SK-N-SH (cell line): ENCODE measurements at regions not wholly inside any gene's neighbourhood (a gene's known extent, or its start where the extent isn't known, plus 50 kb on each side); places are given as distances from the start of the nearest gene placed in this dataset.

ENCODE experiments used
- CTCF ChIA-PET: fragments of 300-600, 350-600 bp; formaldehyde crosslinking; extraction: SDS; loops from one replicate; lab custom pipeline; 2021; lab: Yijun Ruan, JAX
- POLR2A ChIA-PET: fragments of 350-600 bp; sonication (Branson Sonifier 250); formaldehyde crosslinking; extraction: SDS; loops from one replicate; lab custom pipeline; 2020; ENCODE audit warnings: antibody characterized with exemption, inconsistent platforms; lab: Yijun Ruan, JAX
- DNase-seq: peaks from one replicate; pipeline ENCODE4 v3.0.0; 2012
- H2AFZ ChIP-seq: fragments of 200-600 bp; sonication (generic); 2 replicates; pipeline ENCODE4 v1.8.1; 2016; ENCODE audit warnings: antibody characterized with exemption, mild to moderate bottlenecking, low read depth
- H3F3A ChIP-seq: fragments of 200-600 bp; sonication (generic); replicated peaks from 2 replicates; pipeline ENCODE3; 2016; ENCODE audit warnings: antibody characterized with exemption, mild to moderate bottlenecking; ENCODE audit not compliant: insufficient read depth
- H3K27ac ChIP-seq, 2 experiments: fragments of 200-500 bp in 1 of 2; fragments of 200-600 bp in 1 of 2; sonication (Bioruptor generic) in 1 of 2; sonication (generic), shearing (Covaris generic) in 1 of 2; 2 replicates each; pipeline versions ENCODE4 v1.5.1 to v1.6.1; 2014 to 2016; ENCODE audit warnings: low read depth in 2 of 2, inconsistent platforms in 1 of 2, low read length in 1 of 2, mild to moderate bottlenecking in 1 of 2, mixed read lengths in 1 of 2
- H3K27me3 ChIP-seq: fragments of 200-600 bp; sonication (generic), shearing (Covaris generic); 2 replicates; pipeline ENCODE4 v1.6.1; 2016; ENCODE audit warnings: mixed run types; ENCODE audit not compliant: insufficient read depth
- H3K36me3 ChIP-seq, 2 experiments: fragments of 200-500 bp in 1 of 2; fragments of 200-600 bp in 1 of 2; sonication (Bioruptor generic) in 1 of 2; sonication (generic) in 1 of 2; replicated peaks in 1 of 2; 2 replicates each; pipeline versions ENCODE3 to v1.5.1; 2014 to 2016; ENCODE audit warnings: low read length in 1 of 2, mild to moderate bottlenecking in 1 of 2; ENCODE audit not compliant: insufficient read depth in 2 of 2, control insufficient read depth in 1 of 2
- H3K4me1 ChIP-seq, 2 experiments: fragments of 200-500 bp in 1 of 2; fragments of 200-600 bp in 1 of 2; sonication (Bioruptor generic) in 1 of 2; sonication (generic), shearing (Covaris generic) in 1 of 2; 2 replicates each; pipeline versions ENCODE4 v1.5.1 to v1.6.1; 2014 to 2016; ENCODE audit warnings: low read depth in 1 of 2, low read length in 1 of 2, mixed run types in 1 of 2; ENCODE audit not compliant: insufficient read depth in 2 of 2, control insufficient read depth in 1 of 2
- H3K4me2 ChIP-seq: fragments of 200-600 bp; sonication (generic), shearing (Covaris generic); 2 replicates; pipeline ENCODE4 v1.6.1; 2017; ENCODE audit warnings: mixed run types
- H3K4me3 ChIP-seq, 2 experiments: fragments of 200-500 bp in 1 of 2; fragments of 200-600 bp in 1 of 2; sonication (Bioruptor generic) in 1 of 2; sonication (generic), shearing (Covaris generic) in 1 of 2; 2 replicates each; pipeline versions ENCODE4 v1.5.1 to v1.8.1; 2014 to 2016; ENCODE audit warnings: low read depth in 2 of 2, inconsistent platforms in 1 of 2, low read length in 1 of 2, mild to moderate bottlenecking in 1 of 2, mixed read lengths in 1 of 2, moderate library complexity in 1 of 2
- H3K79me2 ChIP-seq: fragments of 200-600 bp; sonication (generic); 2 replicates; pipeline ENCODE4 v1.8.1; 2017; ENCODE audit warnings: mild to moderate bottlenecking; ENCODE audit not compliant: insufficient read depth
- H3K9ac ChIP-seq: fragments of 200-600 bp; sonication (generic); 2 replicates; pipeline ENCODE4 v1.6.1; 2017; ENCODE audit warnings: mixed run types
- H3K9me2 ChIP-seq: fragments of 200-600 bp; sonication (generic); 2 replicates; pipeline ENCODE4 v1.6.1; 2017; ENCODE audit warnings: mixed run types
- H3K9me3 ChIP-seq: fragments of 200-600 bp; sonication (generic); 2 replicates; pipeline ENCODE4 v1.6.1; 2017; ENCODE audit warnings: mixed run types, mild to moderate bottlenecking, moderate library complexity
- H4K20me1 ChIP-seq: fragments of 200-600 bp; sonication (generic); 2 replicates; pipeline ENCODE4 v1.6.1; 2017; ENCODE audit warnings: mild to moderate bottlenecking, mixed run types; ENCODE audit not compliant: insufficient read depth
- CTCF ChIP-seq: fragments of 200-600 bp; sonication (generic); IDR thresholded peaks from 2 replicates; pipeline ENCODE4 v1.6.1; 2017; ENCODE audit warnings: antibody characterized with exemption, mild to moderate bottlenecking, moderate library complexity
- EP300 ChIP-seq, 2 experiments: IDR thresholded peaks; 2 replicates each; pipeline versions ENCODE4 v1.4.0 to v1.6.1; 2012; ENCODE audit warnings: borderline replicate concordance in 1 of 2, low read depth in 1 of 2, low read length in 1 of 2
- EZH2phosphoT487 ChIP-seq: fragments of 200-600 bp; sonication (generic); IDR thresholded peaks from 2 replicates; pipeline ENCODE4 v1.6.1; 2017; ENCODE audit warnings: low read depth, mixed run types, mild to moderate bottlenecking, antibody characterized with exemption, moderate library complexity, borderline replicate concordance
- FOSL2 ChIP-seq: IDR thresholded peaks from 2 replicates; pipeline ENCODE4 v1.4.0; 2012; ENCODE audit warnings: low read depth, mild to moderate bottlenecking, moderate library complexity, borderline replicate concordance
- GATA2 ChIP-seq: sonication (generic); formaldehyde crosslinking; IDR thresholded peaks from 2 replicates; pipeline ENCODE4 v1.5.0; 2020; ENCODE audit warnings: mild to moderate bottlenecking, missing genetic modification reagents
- JUND ChIP-seq: IDR thresholded peaks from 2 replicates; pipeline ENCODE4 v1.4.0; 2012
- NRF1 ChIP-seq: IDR thresholded peaks from 2 replicates; pipeline ENCODE4 v1.6.1; 2012; ENCODE audit warnings: low read depth, mild to moderate bottlenecking, low read length
- PBX3 ChIP-seq: IDR thresholded peaks from 2 replicates; pipeline ENCODE4; 2012
- POLR2AphosphoS5 ChIP-seq: IDR thresholded peaks from 2 replicates; pipeline ENCODE4 v1.6.1; 2012; ENCODE audit warnings: low read depth, low read length
- RCOR1 ChIP-seq: fragments of 150-350 bp; IDR thresholded peaks from 2 replicates; pipeline ENCODE4 v1.6.1; 2017; ENCODE audit warnings: antibody characterized with exemption, low read length
- RFX5 ChIP-seq: IDR thresholded peaks from 2 replicates; pipeline ENCODE4 v1.6.1; 2012; ENCODE audit warnings: mild to moderate bottlenecking, improper control_type of control experiment, low read length
- SIN3A ChIP-seq: IDR thresholded peaks from 2 replicates; pipeline ENCODE4 v1.6.1; 2012; ENCODE audit warnings: low read depth, mild to moderate bottlenecking, low read length, moderate library complexity, borderline replicate concordance
- SMC3 ChIP-seq: IDR thresholded peaks from 2 replicates; pipeline ENCODE4 v1.6.1; 2012; ENCODE audit warnings: low read depth, low read length, improper control_type of control experiment
- TCF12 ChIP-seq: IDR thresholded peaks from 2 replicates; pipeline ENCODE4 v1.4.0; 2012
- TEAD4 ChIP-seq: IDR thresholded peaks from 2 replicates; pipeline ENCODE4 v1.4.0; 2012; ENCODE audit warnings: mild to moderate bottlenecking, borderline replicate concordance; ENCODE audit not compliant: insufficient read depth
- ZBTB33 ChIP-seq: IDR thresholded peaks from 2 replicates; pipeline ENCODE4 v1.4.0; 2012; ENCODE audit warnings: low read depth, borderline replicate concordance
- WGBS: methylation state at CpG from one replicate; pipeline ENCODE4 v1.1.6; 2017; ENCODE audit warnings: low lambda C conversion rate; 5-methylcytosine and 5-hydroxymethylcytosine counted together
- TF ChIP-seq, protein P1 (sequence below): IDR thresholded peaks from 2 replicates; pipeline ENCODE4 v1.4.0; 2012; ENCODE audit warnings: low read depth, borderline replicate concordance
- TF ChIP-seq, protein P2 (sequence below): fragments of 150-350 bp; IDR thresholded peaks from 2 replicates; pipeline ENCODE4 v1.6.1; 2017; ENCODE audit warnings: antibody characterized with exemption, low read length, low read depth, borderline replicate concordance

DNA sequence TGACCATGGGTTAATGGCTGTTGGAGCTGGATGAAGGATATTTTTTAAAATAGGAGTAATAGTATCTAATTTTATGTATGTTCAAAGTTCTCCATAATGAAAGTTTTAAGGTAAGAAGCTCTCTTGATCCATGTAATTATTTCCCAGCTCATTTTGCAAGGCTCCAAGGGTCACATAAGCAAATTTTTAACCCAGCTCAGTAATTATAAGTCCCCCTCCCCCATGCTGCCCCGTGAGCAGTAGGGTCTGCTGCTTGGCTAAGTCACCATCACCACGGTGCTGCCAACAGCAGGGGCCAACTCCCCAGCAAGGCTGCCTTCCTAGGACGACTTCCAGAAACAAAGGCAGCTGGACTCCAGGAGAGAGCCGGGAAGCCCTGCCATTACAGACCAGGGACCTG lies 340.0 kb downstream of the FBXW7 start:
- H3F3A ChIP-seq: no peaks in the 10 kb centered on the region
- no peak overlapping the region for H3K9ac ChIP-seq
- H3K27ac ChIP-seq: no peak overlapping the region
- H3K9me3 ChIP-seq: no peaks in the 10 kb centered on the region
- no peaks in the 10 kb centered on the region for H3K27me3 ChIP-seq
- ChIA-PET CTCF (no interaction called here), POLR2A (no interaction called here)
- TF ChIP-seq NRF1 (no peak), EZH2phosphoT487 (no peak), TCF12 (no peak), SMC3 (no peak), TEAD4 (no peak), FOSL2 (no peak), JUND (no peak), EP300 (IDR thresholded peaks at IDR 0.05; ENCODE audit: borderline replicate concordance in 1 of 2, low read depth in 1 of 2, low read length in 1 of 2) (no peak), SIN3A (no peak), ZBTB33 (no peak), RFX5 (no peak), RCOR1 (no peak), CTCF (no peak), PBX3 (no peak), GATA2 (no peak), POLR2AphosphoS5 (no peak)
- TF ChIP-seq, protein P1, sequence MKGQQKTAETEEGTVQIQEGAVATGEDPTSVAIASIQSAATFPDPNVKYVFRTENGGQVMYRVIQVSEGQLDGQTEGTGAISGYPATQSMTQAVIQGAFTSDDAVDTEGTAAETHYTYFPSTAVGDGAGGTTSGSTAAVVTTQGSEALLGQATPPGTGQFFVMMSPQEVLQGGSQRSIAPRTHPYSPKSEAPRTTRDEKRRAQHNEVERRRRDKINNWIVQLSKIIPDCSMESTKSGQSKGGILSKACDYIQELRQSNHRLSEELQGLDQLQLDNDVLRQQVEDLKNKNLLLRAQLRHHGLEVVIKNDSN: no peak
- TF ChIP-seq, protein P2, sequence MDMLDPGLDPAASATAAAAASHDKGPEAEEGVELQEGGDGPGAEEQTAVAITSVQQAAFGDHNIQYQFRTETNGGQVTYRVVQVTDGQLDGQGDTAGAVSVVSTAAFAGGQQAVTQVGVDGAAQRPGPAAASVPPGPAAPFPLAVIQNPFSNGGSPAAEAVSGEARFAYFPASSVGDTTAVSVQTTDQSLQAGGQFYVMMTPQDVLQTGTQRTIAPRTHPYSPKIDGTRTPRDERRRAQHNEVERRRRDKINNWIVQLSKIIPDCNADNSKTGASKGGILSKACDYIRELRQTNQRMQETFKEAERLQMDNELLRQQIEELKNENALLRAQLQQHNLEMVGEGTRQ: no peak
- H3K4me3 ChIP-seq: no peak overlapping the region
- no peaks in the 10 kb centered on the region for H4K20me1 ChIP-seq
- no peak overlapping the region for H3K4me2 ChIP-seq
- DNase-seq: no peak
- no peaks in the 10 kb centered on the region for H3K79me2 ChIP-seq
- H3K4me1 ChIP-seq: no peaks in the 10 kb centered on the region
- 46% methylated on average over 3 of the region's 4 CpGs for WGBS
- H2AFZ ChIP-seq: no peak overlapping the region
- H3K36me3 ChIP-seq: no peaks in the 10 kb centered on the region
- no peaks in the 10 kb centered on the region for H3K9me2 ChIP-seq
